ENCODE measurements at regions not wholly inside any gene's neighbourhood (a gene's known extent, or its start where the extent isn't known, plus 50 kb on each side); places are given as distances from the start of the nearest gene placed in this dataset.

GRCh38 chr12:70101064-70101463 lies 142.2 kb upstream of the CNOT2 start:
- TF ChIP-seq CTCF (IDR thresholded peaks at IDR 0.05) (no peak), POLR2AphosphoS5 (IDR thresholded peaks at IDR 0.05) (no peak), POLR2A (IDR thresholded peaks at IDR 0.05; ENCODE audit: low read depth) (no peak)
